DMS79 treated with DMSO at 0.1 percent for 48 hours (cell line): ENCODE measurements at regions not wholly inside any gene's neighbourhood (a gene's known extent, or its start where the extent isn't known, plus 50 kb on each side); places are given as distances from the start of the nearest gene placed in this dataset.
"Not testable (repeated sequence)": the region's sequence is repeated elsewhere in the genome, so short reads cannot be mapped to it uniquely, and the experiment has no call there.

Experiments used
- DNase-seq: peaks from one replicate; lab custom pipeline; 2025; lab: John Stamatoyannopoulos, UW

GRCh38 chr5:156076912-156077311, 250.1 kb upstream of the SGCD start:
- no peak for DNase-seq

- no peak for DNase-seq
Measured at GRCh38 chr5:156087577-156088110, 239.3 kb upstream of the SGCD start.

- DNase-seq, result not testable (repeated sequence)
Measured at GRCh38 chr5:156089955-156090940, 236.7 kb upstream of the SGCD start.

GRCh38 chr5:156093024-156093423, 233.9 kb upstream of the SGCD start:
- DNase-seq, result no peak

DNA sequence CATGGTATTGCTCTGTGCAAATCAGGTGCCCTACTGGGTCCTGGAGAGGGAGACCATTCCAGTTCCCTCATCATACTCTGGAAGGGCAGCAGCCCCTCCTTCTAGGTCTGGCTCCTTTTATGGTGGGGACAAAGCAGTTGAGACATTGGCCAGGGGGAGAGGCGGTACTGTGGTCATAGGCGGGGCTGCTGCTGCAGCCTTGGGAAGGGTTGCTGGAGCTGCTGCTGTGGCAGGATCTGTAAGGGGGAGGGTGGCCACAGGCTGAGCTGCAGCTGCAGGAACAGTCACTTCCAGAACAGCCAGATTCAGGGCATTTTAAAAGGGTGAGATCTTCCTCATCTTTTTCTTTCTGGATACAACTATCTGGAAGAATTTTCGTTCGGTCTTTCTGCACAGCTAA, 233.0 kb upstream of the SGCD start:
- no peak for DNase-seq

DNA sequence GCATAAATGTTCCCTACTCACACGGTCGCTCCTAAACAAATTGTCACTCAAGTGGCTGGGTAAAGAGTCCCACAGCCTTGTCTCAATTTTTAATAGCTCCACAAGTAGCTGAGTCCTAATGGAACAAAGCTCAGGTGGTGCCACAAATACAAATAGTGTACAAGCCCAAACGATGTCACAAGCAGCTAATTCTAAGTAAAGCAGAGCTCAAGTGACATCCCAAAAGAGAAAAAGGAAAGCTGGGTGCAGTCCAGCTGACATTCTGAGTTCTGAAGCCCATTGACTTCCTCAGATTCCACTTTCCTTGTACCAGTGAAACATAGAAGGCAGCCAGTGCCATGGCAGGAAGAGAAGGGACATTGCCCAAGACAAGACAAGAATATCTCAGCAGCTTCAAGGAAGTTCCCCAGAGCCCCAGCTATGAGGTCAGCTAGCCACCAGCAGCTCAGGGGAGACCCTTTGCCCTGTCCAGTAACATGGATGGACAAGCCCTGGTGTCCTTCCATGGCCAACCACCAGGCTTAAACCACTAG, 231.2 kb upstream of the SGCD start:
- DNase-seq, result no peak

DNA sequence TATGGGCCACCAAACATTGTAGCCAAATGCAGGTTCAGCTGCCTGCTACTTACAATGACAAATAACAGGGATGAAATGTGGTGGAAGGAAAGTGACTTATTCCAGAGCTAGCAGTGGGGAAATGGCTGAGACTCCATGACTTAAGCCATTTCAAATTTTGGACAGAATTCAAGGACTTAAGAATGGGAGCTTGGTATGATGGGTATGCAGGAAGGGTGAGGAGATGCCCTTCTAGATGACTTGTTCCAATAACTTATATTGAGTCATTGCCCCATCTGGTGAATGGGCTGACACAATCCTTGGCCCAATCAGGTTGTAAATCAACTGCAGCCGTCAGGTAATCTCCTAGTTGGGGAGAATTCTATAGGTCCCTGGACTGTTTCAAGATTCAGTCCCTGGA, 230.7 kb upstream of the SGCD start:
- DNase-seq, result no peak

GRCh38 chr5:156103155-156103885, 223.6 kb upstream of the SGCD start:
- DNase-seq, result no peak

GRCh38 chr5:156109317-156110023, 217.5 kb upstream of the SGCD start:
- no peak for DNase-seq

GRCh38 chr5:156119692-156120091, 207.3 kb upstream of the SGCD start:
- no peak for DNase-seq

GRCh38 chr5:156120777-156121176, 206.2 kb upstream of the SGCD start:
- DNase-seq, result no peak

DNA sequence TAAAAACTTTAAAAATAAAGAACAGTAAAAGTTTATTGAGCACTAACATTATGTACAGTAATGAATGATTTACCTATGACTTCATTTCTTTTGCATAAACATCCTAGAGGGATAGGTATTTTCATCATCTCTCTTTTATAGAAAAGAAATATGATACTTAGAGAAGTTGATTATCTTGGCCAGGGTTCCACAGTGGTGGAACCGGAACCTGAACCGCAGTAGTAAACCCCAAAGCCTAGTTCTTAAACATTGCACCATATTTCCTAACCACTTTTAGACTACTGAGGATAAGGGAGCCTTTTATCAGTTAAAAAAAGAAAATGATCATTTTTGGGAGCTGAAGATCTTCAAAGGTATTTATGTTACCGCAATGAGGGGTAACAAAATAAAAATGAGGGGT, 205.7 kb upstream of the SGCD start:
- DNase-seq, result no peak

DNA sequence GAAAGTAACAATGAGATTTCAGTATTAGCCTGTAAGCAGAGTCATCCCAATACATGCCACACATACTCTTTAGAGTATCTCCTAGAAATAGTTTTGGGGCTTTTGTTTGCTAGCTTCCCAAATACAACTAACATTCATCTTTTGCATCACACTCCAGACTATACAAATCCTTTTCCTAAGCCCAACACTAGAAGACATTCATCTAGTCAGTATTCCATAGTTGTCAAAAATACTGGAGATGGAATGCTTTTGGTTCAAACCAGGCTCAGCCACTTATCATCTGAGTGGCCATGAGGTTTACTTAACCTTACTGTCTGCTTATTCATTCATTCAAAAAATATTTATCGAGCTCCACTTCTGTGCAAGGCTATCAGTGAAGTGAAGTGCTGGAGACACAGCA, 205.1 kb upstream of the SGCD start:
- no peak for DNase-seq

DNA sequence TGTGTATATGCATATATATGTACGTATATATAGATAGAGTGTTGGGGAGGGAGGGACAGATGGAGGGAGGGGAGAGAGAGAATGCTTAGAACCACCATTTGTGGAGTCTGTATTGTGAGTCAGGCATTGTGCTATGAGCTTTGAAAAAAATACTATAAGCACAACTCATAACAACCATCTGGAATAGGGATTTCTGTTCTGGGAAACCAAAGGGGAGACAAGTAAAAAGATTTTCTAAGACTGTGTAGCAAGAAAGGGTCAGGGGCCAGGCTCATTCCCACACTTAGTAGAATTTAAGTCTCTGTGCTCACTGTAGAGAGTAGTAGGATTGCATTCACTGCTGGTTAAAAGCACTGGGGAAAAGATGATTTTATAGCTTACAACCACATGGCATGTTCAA, 202.3 kb upstream of the SGCD start:
- DNase-seq, result no peak

DNA sequence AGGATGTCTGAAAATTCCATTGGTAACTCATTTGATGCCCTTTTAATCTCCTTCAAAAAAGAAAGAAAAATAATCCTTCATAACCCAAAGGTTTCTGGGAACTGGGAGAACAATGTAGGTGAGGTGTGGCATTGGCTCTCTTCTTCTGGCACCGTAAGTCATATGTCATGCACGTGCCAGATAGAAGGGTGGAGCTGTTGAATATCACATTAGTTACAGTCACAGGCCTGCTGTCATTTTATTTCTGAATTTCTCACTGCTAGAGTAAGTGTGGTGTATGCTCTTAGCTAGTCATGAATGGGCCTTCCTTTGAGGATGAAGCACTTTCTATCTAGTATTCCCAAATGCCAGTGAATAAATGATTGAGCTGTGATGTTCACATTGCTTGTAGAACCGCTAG, 201.8 kb upstream of the SGCD start:
- no peak for DNase-seq

DNA sequence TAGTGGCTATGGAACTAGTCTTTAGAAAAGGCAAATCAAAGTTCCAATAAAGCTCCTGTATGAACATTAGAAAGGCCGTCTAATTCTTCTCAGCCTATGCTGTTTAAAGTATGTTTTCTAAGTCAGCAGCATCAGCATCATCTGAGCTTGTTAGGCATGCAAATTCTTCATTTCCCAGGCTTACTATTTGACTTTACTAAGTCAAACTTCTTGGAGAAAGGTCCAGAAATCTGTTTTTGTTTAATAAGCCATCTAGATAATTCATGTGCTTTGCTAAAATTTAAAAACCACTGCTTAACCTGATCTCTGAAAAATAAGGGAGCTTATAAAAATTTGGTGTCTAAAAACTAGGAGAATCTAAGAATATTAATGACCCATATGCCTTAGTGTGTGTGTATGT, 200.2 kb upstream of the SGCD start:
- DNase-seq, result no peak

GRCh38 chr5:156128026-156128425, 198.9 kb upstream of the SGCD start:
- no peak for DNase-seq

- DNase-seq, result no peak
Measured at GRCh38 chr5:156134216-156134615, 192.7 kb upstream of the SGCD start.

- no peak for DNase-seq
Measured at GRCh38 chr5:156135531-156135930, 191.4 kb upstream of the SGCD start.

GRCh38 chr5:156137071-156137869, 189.7 kb upstream of the SGCD start:
- DNase-seq, result no peak

DNA sequence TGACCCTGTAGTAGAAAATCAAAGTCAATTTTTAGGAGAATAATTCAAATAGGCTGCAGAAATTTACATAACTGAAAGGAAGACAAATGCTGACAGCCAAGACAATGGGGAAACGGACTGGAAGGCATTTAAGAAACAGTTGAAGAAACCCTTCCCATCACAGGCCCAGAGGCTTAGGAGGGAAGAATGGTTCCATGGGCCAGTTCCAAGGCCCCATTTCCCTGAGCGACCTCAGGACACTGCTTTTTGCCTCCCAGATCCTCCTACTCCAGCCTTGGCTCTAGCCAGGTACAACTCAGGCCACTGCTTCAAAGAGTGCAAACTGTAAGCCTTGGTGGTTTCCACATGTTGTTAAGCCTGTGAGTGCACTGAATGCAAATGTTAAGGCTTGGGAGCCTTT, 184.1 kb upstream of the SGCD start:
- no peak for DNase-seq
